ENCODE measurements at regions not wholly inside any gene's neighbourhood (a gene's known extent, or its start where the extent isn't known, plus 50 kb on each side); places are given as distances from the start of the nearest gene placed in this dataset.

GRCh38 chr9:135029463-135029862 lies 58.0 kb upstream of the OLFM1 start:
- no peak for DNase-seq

DNA sequence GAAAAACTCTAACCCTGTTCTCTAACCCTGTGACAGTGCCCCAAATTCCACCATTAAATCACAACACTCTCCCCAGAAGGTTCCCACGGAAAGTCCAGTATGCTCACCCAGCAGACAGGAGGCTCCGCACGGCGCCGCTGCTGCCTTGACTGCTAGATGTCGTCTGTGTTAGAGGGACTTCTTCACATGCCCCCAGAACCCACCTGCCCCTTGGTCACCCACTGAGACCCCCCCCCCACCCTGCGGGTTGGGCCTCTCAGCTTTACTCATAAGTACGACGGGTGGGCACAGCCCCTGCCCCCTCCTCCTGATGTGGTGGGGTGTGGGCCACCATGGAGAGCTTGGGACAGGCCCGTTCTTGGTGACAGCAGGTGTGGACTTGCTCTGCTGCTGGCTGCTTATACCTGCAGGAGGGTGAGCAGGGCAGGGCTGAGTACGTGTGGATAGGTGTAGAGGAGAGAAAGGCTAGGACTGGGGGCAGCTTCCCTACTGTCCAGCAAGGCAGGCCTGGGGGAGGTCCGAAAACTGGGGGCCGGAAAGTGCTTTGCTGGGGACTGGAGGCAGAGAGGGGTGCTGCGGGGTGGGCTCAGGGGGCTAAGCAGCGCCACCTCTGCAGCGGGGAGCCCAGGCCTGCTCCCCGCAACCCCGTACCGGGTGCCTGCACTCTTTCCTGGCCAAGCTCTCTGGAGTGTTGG lies 57.5 kb upstream of the OLFM1 start:
- no peak for DNase-seq

DNA sequence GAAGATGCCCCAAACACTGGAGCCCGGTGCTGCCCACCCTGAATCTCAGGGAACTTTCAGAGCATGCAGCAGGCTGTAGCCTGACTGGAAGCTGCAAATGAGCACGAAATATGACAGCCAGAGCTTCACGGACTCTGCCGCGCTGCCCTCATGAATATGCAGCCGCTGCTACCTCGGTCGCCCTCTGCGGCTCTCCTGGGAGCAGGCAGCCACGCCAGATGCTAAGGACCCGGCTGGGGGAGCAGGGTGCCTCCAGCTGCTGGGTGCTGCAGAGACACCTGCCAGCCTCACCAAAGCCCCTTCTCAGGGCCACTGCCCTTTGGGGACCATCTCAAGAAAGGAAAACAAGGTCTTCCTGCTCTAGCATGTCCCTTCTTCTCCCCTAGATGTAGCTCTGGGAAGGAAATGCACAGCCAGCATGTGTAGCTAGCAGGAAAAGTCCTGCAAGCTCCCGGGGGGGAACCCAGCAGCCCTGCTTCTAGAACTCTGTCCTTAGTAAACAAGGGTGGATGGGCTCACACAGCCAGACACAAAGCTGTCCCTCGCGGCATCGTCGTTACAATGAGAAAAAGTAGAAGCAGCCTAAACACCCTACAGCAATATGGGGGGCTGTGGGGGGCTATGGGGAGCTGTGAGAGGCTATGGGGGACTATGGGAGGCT lies 56.8 kb upstream of the OLFM1 start:
- no peak for DNase-seq

- DNase-seq, result no peak
These were observed 55.2 kb upstream of the OLFM1 start for GRCh38 chr9:135032041-135032835.

GRCh38 chr9:135032868-135033460 lies 54.5 kb upstream of the OLFM1 start:
- no peak for DNase-seq

DNA sequence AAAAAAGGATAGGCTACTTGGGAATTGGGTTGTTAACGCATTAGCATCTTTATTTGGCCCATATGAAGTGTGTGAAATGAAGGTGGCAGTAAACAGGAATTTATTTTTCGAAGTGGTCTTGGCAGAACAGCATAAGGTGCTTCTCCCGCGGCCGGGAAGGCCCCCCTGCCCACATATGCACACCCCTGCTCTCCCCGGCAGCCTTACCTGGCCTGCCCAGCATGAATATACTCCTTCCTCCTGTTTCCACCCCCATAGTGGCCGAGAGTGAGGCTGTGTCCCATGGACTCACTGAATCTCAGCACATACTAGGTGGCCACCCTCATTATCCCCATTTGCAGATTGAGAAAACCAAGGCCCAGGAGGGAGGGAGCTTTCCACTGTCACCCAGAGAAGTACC lies 54.0 kb upstream of the OLFM1 start:
- DNase-seq, result no peak

GRCh38 chr9:135034106-135034505 lies 53.4 kb upstream of the OLFM1 start:
- DNase-seq, result no peak

- no peak for DNase-seq
These were observed 51.4 kb upstream of the OLFM1 start for GRCh38 chr9:135035781-135036760.

GRCh38 chr9:135036861-135037465 lies 50.5 kb upstream of the OLFM1 start:
- DNase-seq, result no peak

- peak in 3 of 56 donors; percentile 5 to 10 (median 10) for DNase-seq
These were observed 49.8 kb upstream of the OLFM1 start for GRCh38 chr9:135037521-135038250.
